HG02588 (cell line): ENCODE measurements at regions not wholly inside any gene's neighbourhood (a gene's known extent, or its start where the extent isn't known, plus 50 kb on each side); places are given as distances from the start of the nearest gene placed in this dataset.
"Not testable (repeated sequence)": the region's sequence is repeated elsewhere in the genome, so short reads cannot be mapped to it uniquely, and the experiment has no call there.

Experiments used
- ATAC-seq: cut with Tn5 transposase; IDR thresholded peaks from one replicate; pipeline ENCODE4 v1.9.1; 2021; ENCODE audit warnings: mild to moderate bottlenecking, moderate library complexity; ENCODE audit not compliant: unreplicated experiment

DNA sequence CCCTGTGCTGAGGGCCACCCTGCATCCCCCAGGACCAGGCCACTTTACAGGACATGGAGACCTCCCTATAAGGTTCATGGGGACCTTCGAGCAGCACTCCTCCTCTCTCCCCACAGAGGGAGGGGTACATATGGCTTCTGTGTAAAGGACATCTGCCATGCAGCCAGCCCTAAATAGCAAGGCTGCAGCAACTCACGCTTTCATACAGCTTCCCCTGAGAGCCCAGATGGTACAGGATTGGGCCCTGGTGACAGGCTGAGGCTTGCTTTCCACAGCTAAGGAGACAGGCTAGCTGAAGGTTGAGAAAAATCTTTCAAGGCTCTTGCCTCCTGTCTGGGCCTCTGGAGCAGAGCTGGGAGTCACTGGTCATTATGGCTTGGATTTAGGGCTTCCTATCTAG is 147.0 kb upstream of the ZNF366 start:
- ATAC-seq, result no peak

DNA sequence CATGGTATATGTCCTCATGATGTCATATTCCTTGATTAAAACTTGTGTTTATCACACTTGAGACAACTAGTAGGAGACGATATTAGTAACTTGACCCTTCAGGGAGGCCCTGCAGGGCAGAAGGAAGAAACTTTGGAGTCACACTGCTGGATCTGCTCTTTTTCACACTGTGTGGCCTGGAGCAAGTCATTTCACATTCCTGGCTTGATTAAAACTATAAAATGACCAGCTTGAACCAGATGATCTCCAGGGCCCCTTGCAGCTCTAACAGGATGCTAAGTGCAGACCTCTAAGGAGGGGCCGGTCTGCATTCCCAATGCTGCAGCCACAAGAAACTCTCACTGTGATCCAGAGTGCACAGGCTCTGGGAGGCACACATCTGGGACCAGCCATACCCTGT is 146.4 kb upstream of the ZNF366 start:
- no peak for ATAC-seq

DNA sequence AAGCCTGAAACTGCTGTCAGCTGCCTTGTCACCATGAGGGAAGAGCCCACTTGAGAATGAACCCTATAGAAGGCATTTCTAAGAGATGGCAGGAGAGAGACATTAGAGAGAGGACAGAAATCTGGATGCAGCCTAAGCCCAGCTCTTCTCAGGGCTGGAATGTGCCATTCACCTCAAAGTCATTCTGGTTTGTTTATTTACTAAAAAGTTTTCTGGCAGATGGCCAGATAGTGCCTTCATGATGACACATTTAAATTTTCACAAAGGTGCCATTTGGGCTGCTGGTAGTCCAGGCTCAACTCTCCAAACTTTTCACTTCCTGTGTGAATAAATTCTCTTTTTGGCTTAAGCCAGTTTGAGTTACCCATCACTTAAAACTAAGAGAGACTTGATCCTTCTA is 144.6 kb upstream of the ZNF366 start:
- no peak for ATAC-seq

DNA sequence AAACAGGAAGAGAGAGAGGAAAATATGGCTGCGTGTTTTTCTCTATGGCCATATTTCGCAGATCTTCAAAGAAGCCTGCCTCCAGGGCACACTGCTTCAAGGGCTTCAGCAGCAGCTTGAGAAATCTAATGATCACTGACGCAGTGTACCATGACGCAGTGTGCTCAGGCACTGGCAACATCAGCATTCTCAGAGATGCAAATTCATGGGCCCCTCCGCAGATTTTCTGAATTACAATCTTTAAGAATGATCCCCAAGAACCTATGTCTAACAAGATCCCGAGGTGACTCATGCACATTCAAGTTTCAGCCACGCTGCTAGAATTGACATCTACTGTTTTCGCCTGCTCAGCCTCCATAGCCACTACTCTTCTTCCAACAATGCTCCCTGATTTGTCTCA is 143.9 kb upstream of the ZNF366 start:
- ATAC-seq, result no peak

DNA sequence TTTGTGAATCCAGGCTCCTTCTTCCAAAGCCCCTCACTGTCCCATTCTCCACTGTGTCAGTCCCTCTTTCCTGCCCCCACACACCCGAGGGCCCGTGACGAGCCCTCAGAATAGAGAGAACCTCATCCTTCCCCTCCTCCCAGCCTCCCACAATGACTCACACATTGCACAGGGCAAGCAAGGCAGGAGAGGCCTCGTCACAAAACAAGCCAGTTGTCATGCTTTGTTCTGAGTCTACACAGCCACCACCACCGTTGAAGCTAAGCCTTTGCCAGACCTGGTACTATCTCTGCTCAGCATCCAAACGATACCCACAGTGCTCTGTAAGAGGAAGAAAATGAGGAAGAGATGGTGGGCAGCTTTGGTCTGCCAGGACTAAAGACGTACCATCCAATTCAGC is 142.2 kb upstream of the ZNF366 start:
- ATAC-seq, result no peak

DNA sequence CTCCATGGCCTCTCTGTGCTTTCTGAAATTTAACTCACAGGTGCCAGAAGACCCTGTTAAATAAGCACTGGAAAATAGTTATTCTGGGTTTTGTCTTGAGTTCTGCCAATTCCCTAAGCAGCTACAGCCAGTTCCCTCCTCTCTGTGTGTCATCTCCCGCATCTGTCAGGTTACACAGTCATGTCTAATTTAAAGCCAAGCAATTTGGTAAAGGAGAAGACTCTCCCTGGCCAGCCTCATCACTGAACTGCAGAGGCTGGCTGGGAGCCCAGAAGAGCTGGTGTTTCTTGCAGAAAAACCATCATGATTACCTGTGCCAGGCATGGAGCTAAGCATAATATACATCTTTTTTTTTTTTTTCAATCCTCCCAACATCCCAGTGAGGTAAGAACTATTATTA is 141.3 kb upstream of the ZNF366 start:
- no peak for ATAC-seq

DNA sequence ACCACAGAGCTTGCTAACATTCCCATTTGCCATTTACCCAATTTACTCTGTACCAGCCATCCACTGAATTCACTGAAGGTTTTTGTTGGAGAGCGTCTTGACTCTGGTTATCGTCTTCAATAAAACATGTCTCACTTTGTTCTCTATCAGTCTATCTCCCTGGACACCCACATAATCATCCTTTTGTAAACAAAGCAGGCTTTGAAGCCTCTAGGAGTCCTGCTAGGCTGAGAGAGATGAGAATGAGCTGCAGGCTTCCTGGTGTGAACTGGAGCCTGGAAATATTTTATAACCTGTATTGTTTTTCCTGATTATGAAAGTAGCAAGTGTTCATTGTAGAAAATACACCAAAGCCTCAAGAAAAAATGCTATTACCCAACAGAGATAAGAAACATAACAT is 140.6 kb upstream of the ZNF366 start:
- ATAC-seq, result no peak

DNA sequence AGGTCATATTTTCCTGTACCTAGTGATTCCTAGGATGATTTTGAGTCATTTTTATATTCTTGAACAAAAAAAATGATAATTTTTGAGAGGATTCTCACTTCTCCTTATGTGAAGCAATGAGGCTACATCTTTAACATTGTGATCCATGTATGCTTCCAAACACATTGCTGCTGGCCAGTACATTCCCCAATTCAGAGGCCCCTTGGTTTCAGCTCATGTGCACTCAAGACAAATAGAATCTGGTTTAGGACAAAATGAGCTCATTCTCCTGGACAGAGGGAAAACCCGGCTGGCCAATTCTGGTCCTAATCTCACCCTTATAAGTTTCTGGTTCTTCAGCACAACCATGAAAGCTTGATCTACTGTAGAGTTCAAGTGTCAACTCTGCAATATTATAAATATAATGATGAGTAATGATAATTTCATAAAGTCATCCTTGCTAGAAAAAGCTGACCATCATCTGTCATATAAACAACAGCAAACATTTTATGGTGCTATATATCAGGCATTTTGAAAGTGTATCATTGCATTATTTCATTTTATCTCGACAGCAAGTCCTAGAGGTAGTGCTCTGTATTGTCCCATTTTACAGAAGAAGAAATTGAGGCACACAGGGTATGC is 139.1 kb upstream of the ZNF366 start:
- no peak for ATAC-seq

DNA sequence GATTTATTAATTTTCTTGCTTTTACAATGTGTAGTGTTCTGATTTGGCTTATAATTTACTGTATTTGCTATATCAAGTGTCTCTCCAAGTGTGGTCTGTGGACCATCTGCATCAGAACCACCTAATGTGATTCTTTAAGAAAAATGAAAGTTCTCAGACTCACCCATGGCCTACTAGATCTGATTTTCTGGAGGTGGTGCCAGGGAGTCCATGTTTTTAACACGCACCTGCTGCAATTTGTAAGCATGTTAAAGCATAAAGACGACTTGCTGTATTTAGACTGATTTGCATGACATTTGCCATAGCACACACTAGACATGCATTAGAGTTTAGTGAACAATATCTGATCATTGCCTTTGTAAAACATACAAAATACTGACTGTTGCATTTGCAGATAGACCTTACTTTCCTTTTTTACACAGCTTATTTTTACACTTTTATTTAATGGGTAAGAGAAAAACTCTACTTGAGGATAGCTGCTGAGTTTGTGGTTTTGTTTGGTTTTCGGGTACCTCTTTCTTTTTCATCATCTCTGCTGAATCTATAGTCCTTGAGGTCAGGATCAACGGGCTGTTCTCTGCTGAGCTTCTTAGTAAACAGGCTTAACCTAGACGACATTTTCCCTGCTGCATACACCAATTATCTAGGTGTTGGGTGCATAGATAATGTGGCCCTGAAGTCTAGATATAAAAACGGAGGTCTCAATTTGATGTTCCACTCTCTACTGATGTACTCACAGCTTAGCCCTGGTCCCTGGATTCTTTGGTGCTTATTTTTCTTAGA is 138.0 kb upstream of the ZNF366 start:
- ATAC-seq, result no peak

DNA sequence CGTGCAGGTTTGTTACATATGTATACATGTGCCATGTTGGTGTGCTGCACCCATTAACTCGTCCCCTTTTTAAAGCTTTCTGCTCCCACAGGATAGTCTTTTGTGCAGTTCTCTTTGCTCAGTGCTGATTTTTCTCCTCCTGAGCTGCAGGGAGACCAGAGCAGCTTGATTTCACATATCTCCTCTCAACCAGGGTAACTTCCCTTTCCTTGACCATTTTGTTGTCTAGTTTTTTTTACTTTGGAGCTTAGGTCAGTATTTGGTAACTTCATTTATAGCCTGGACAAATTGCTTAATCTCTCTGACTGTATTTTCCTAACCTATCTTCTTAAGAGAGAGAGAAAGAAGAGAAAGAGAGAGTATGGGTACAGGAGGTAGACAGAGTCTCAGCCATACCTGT is 137.1 kb upstream of the ZNF366 start:
- no peak for ATAC-seq

DNA sequence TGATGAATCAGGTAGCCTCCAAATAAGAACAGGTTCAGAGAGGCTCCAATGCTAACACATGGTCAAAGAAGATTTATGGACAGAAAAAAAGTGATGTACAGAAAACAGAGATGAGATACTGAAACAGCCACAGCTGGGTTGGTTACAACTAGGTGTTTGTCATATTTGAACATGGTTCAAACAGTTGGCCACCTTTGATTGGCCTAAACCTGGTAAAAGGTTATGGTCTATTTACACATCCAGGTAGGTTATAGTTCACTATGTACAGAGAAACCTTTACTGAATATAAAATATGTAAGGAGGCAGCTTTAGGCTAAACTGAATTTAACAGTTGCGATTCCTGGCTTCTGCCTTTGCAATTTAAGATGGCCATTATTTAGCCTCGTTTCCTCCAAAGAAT is 134.0 kb upstream of the ZNF366 start:
- no peak for ATAC-seq

DNA sequence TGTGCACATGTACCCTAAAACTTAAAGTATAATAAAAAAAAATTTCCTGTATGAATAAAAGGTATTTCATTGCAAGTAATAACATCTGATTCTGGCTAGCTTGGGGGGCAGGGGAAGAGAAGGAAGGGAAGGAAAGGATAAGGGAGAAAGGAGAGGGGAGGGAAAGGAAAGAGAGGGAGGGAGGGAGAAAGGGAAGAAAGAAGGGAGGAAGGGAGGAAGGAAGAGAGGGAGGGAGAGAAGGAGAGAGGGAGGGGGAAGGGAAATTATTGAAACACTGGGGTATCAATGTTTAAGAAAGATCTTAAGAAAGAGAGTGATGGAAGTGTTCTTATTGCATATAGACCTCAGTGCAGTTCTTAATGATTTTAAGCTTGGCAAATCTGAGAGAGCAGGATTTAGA is 129.8 kb upstream of the ZNF366 start:
- ATAC-seq, result no peak

DNA sequence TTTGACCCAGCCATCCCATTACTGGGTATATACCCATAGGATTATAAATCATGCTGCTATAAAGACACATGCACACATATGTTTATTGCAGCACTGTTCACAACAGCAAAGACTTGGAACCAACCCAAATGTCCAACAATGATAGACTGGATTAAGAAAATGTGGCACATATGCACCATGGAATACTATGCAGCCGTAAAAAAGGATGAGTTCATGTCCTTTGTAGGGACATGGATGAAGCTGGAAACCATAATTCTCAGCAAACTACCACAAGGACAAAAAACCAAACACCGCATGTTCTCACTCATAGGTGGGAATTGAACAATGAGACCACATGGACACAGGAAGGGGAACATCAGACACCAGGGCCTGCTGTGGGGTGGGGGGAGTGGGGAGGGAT is 129.4 kb upstream of the ZNF366 start:
- ATAC-seq, result not testable (repeated sequence)

DNA sequence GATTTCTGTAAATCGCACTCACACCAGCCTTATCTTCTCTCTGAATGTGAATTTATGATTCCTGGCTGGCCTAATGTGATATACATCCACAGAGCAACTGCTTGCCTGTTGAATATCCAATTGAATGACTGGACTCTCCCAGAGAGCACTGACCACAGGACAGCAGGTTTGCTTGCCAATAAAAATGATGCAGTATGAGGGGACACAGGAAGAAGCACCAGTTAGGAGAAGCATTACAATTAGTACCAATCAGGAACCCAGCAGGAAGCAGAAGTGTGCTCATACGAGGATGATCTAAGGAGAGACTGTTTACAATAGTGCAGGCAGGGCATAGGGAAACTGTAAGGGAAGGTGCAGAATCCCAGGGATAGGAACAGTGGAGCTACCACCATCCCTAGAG is 127.2 kb upstream of the ZNF366 start:
- no peak for ATAC-seq

DNA sequence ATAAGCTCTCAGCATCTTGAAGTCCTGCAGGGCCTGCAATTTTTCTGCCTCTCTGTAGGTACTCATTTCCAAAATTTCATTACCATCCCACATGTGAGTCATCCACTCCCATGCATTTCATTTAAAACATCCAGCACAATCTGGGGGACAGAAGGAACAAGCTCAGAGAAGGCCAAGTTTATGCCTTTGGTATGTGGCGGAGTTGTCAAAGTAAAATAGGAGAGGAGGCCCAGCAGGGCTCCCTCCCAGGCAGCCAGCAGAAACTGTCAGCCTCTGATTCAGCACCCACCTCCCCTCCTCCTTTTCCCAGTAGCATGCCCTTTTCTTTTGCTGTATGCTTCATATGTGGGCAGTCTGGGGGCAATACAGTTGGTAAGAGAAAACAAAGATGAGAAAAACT is 126.4 kb upstream of the ZNF366 start:
- ATAC-seq, result no peak

DNA sequence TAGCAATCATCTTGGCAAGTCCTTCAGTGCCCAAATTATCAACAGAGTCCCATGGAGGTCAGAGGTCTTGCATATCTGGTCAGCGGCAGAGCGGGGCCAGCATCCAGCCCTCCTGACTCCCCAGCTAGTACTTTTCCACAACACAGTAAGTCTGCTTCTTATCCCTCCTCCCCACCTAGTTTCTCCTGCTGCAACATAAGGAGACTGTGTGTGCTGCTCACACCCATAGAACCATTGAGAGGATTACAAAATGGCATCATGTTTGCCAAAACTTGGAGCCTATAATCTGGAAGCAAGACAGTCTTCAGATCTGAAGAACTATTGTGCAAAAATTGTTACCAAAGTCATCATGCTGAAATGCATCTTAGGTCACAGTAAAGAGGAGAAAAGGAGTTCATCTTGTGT is 125.8 kb upstream of the ZNF366 start:
- no peak for ATAC-seq

DNA sequence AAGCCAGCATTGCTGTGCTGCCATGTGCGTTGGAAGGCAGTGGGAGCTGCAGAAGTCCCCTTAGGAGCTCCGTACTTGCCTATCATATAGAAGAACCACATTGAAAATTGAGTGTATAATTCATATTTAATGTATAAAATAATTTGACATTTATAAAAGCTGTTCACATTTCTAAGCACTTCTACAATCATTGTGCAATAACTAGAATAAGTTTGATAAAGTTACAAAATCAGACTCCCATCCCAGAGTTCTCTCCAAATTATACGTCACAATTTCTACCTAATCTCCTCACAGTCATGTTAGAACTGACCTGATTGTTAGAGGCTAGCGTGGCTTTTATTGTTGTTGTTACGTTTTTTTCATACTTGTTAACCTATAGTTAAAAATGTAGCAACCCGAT is 123.5 kb upstream of the ZNF366 start:
- no peak for ATAC-seq

DNA sequence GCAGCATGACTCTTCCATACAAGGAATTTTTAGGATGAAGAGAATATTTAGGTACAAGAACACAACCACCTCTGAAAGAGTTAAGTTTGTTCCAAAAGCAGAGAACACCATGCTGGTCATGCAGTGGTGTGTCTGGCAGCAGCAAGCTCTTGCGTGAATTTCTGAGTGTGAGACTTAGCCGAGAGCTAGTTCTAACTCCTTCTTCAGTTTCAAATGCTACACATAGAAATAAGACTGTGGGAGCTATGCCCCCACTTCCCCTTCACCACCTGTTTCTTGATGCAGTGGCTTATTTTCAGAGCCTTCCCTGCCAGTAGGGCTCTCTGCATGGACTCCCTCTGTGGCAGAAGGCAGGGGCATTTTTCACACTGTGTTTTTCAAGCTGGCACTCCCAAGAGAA is 122.9 kb upstream of the ZNF366 start:
- no peak for ATAC-seq

DNA sequence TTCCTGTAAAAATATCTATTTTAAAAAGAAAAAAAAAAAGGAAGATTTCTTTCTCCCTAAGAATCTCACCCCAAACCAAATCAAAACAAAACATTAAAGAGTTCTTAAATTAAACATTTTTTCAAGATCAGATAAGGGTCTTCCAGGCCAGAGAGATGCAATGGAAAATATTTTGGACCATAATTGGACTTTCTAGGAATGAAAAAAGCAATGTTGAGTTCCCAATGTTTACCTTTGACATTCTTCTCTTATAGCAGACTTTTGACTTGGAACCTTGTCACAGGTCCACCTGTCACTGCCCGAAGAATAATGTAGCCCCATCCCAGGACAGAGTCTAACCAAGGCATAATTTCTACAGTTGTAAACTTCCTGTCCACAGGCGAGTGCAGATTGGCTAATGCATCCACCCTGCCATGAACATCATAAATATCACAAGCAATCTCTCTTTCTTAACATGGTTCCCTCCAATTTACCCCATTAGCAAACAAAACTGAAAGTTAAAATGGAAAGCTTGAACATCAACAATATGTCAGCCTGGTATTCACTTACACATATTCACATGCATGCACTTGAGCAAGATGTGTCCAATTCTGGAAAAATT is 121.7 kb upstream of the ZNF366 start:
- no peak for ATAC-seq

DNA sequence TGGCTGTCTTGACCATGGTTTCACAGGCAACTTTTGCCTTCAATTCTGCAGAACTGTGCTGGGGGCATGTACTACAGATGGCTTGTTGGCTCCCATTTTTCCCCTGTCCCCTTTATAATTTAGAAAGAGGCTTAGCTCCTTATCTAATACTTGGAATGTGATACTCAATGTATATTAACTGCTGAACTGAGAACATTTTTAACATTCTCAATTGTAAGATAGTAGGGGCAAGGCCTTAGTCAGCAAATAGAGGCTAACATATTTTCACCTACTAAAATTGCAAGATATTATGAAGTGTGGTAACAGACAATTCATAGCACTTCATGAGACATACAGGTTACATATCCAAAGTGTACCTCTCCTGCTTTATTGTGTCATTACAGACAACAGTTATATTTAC is 118.1 kb upstream of the ZNF366 start:
- ATAC-seq, result no peak

DNA sequence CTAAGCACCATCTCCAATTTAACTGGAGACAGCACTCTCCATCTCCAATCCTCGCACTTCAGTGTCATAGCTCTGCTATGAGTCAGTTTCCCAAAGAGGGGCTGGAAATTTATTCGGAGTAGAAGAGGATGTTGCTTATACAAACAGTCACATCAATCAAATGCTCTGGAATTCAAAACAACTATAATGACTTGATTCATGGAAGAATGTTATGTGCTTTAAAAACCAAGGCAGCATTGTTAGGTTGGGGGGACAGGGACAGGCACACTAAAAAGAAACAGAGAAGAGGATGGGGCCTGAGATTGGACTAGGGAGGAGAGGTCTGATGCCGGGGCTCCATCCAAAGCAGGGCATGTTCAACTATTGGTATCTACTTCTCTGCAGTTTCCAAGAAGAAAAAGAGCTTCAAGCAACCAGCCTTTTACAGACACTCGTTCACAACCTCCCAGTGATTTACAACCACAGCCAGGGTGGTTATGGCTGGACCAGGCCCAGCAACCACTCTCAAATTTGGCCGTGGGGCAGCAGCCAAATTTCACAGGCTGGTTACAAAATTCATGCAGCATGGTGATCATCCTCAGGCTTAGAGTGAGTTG is 117.5 kb upstream of the ZNF366 start:
- no peak for ATAC-seq

DNA sequence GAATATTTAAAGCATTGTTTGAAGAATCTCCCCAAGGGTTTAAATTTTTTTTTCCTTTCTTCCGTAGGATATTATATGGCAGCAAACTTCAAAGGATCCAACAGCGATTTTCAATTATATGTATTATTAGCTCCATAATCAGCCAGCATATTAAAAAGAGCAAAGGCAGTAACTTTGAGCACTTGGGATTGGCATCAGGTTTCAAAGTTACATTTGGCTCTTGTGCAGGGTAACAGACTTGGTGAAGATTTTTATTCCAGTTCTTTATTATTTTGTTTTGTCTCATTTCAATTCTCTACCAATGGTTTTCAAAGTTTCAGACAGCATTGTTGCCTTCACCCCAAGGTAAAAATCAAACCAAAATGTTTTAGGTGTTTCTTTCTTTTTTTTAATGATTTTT is 116.7 kb upstream of the ZNF366 start:
- no peak for ATAC-seq
